Neuronal stem cell (in vitro differentiated cells): ENCODE measurements at regions not wholly inside any gene's neighbourhood (a gene's known extent, or its start where the extent isn't known, plus 50 kb on each side); places are given as distances from the start of the nearest gene placed in this dataset.

ENCODE experiments used
- DNase-seq: peaks from one replicate; pipeline ENCODE4 v3.0.0-alpha.2; 2013; ENCODE audit warnings: low spot score
- H2AFZ ChIP-seq: one replicate; pipeline ENCODE4 v1.6.1; 2013; ENCODE audit warnings: mild to moderate bottlenecking, low read length, inconsistent platforms
- H2AK5ac ChIP-seq: 2 replicates; pipeline ENCODE4 v1.6.1; 2013; ENCODE audit warnings: low read depth, mild to moderate bottlenecking, inconsistent platforms, low read length, moderate library complexity, mixed read lengths
- H2BK120ac ChIP-seq: 2 replicates; pipeline ENCODE4 v1.6.1; 2013; ENCODE audit warnings: low read depth, mild to moderate bottlenecking, inconsistent platforms, low read length, moderate library complexity, mixed read lengths
- H2BK12ac ChIP-seq: one replicate; pipeline ENCODE4 v1.6.1; 2013; ENCODE audit warnings: low read length, inconsistent platforms
- H2BK15ac ChIP-seq: 2 replicates; pipeline ENCODE4 v1.6.1; 2013; ENCODE audit warnings: mild to moderate bottlenecking, low read length, inconsistent platforms, mixed read lengths
- H2BK5ac ChIP-seq: one replicate; pipeline ENCODE4 v1.6.1; 2013; ENCODE audit warnings: inconsistent platforms, mild to moderate bottlenecking, low read length, moderate library complexity
- H3K14ac ChIP-seq: one replicate; pipeline ENCODE4 v1.6.1; 2013; ENCODE audit warnings: low read length, inconsistent platforms
- H3K18ac ChIP-seq: 2 replicates; pipeline ENCODE4 v1.6.1; 2013; ENCODE audit warnings: low read length, inconsistent platforms
- H3K23ac ChIP-seq: 2 replicates; pipeline ENCODE4 v1.6.1; 2013; ENCODE audit warnings: low read depth, mild to moderate bottlenecking, mixed read lengths, low read length, inconsistent platforms; ENCODE audit not compliant: poor library complexity
- H3K27ac ChIP-seq: replicated peaks from 3 replicates; pipeline ENCODE4 v1.5.1; 2013; ENCODE audit warnings: low read length, inconsistent platforms
- H3K27me3 ChIP-seq, 3 experiments: 2 replicates each; pipeline ENCODE4 v1.6.1; 2013; ENCODE audit warnings: low read length in 3 of 3, mild to moderate bottlenecking in 2 of 3, inconsistent platforms in 1 of 3, low read depth in 1 of 3, mixed read lengths in 1 of 3, moderate library complexity in 1 of 3; ENCODE audit not compliant: control insufficient read depth in 3 of 3, insufficient read depth in 3 of 3
- H3K36me3 ChIP-seq, 2 donors: replicated peaks in 1 of 2; 2 replicates each; pipeline ENCODE4 v1.6.1; 2013; ENCODE audit warnings: low read length in 2 of 2; ENCODE audit not compliant: control insufficient read depth in 2 of 2, insufficient read depth in 2 of 2
- H3K4ac ChIP-seq: 2 replicates; pipeline ENCODE4 v1.6.1; 2013; ENCODE audit warnings: inconsistent platforms, mild to moderate bottlenecking, low read length, moderate library complexity
- H3K4me1 ChIP-seq, 2 donors: 1 replicate in 1 of 2; 2 replicates in 1 of 2; pipeline ENCODE4 v1.6.1; 2013; ENCODE audit warnings: low read length in 2 of 2, low read depth in 1 of 2; ENCODE audit not compliant: control insufficient read depth in 2 of 2, insufficient read depth in 1 of 2
- H3K4me2 ChIP-seq: one replicate; pipeline ENCODE4 v1.6.1; 2013; ENCODE audit warnings: mild to moderate bottlenecking, low read length, inconsistent platforms; ENCODE audit not compliant: insufficient read depth, poor library complexity, severe bottlenecking
- H3K4me3 ChIP-seq, 2 donors: 2 replicates each; pipeline ENCODE4 v1.5.1; 2013; ENCODE audit warnings: low read length in 2 of 2, mild to moderate bottlenecking in 2 of 2, inconsistent platforms in 1 of 2, moderate library complexity in 1 of 2
- H3K79me1 ChIP-seq: one replicate; pipeline ENCODE4 v1.6.1; 2013; ENCODE audit warnings: low read depth, mild to moderate bottlenecking, inconsistent platforms, low read length, moderate library complexity
- H3K9ac ChIP-seq: one replicate; pipeline ENCODE4 v1.6.1; 2013; ENCODE audit warnings: mild to moderate bottlenecking, low read depth, low read length, inconsistent platforms; ENCODE audit not compliant: poor library complexity
- H3K9me3 ChIP-seq, 2 donors: replicated peaks in 1 of 2; 2 replicates each; pipeline versions ENCODE3 to v1.6.1; 2013; ENCODE audit warnings: low read length in 2 of 2, mild to moderate bottlenecking in 2 of 2, inconsistent platforms in 1 of 2, low read depth in 1 of 2, mixed read lengths in 1 of 2, moderate library complexity in 1 of 2; ENCODE audit not compliant: control insufficient read depth in 2 of 2, insufficient read depth in 1 of 2
- H4K8ac ChIP-seq: one replicate; pipeline ENCODE4 v1.6.1; 2013; ENCODE audit warnings: low read depth, mild to moderate bottlenecking, inconsistent platforms, low read length, moderate library complexity
- H4K91ac ChIP-seq: one replicate; pipeline ENCODE4 v1.6.1; 2013; ENCODE audit warnings: low read length, low read depth, mild to moderate bottlenecking, inconsistent platforms; ENCODE audit not compliant: poor library complexity
- WGBS, 2 donors: extraction: QIAGEN DNeasy Blood & Tissue Kit; methylation state at CpG; one replicate each; pipeline ENCODE4 v1.1.7; 2013; ENCODE audit warnings: missing lambda C conversion rate in 2 of 2, mixed read lengths in 1 of 2; ENCODE audit not compliant: insufficient read length in 2 of 2, insufficient replicate concordance in 1 of 2; ENCODE audit errors: extremely low coverage in 2 of 2; 5-methylcytosine and 5-hydroxymethylcytosine counted together

DNA sequence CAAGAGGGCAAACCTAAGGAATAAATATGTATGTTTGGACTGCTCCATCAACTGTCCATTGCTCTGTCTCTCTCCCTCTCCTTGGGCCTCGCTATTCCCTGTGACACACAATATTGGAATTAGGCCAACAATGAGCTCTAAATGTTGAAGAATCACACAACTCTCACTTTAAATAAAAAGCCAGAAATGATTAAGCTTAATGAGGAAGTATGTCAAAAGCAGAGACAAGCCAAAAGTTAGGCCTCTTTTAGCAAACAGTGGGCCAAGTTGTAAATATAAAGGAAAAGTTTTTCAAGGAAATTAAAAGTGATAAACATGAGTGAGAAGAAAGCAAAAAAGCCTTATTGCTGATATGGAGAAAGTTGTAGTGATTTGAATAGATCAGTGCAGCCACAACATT, 141.0 kb downstream of the VGLL3 start:
- Histone ChIP-seq H2BK120ac (no peak overlapping the region), H3K14ac (no peak overlapping the region), H3K27ac (no peak overlapping the region), H2AK5ac (no peak overlapping the region), H3K9ac (no peak overlapping the region), H3K23ac (no peak overlapping the region), H3K4me2 (no peak overlapping the region), H3K27me3 (no peaks in the 10 kb centered on the region), H3K9me3 (no peaks in the 10 kb centered on the region), H2BK15ac (no peak overlapping the region), H3K18ac (no peak overlapping the region), H2BK12ac (no peak overlapping the region), H3K4me3 (no peak overlapping the region), H2BK5ac (no peak overlapping the region), H3K79me1 (no peaks in the 10 kb centered on the region), H3K36me3 (no peaks in the 10 kb centered on the region), H4K91ac (no peak overlapping the region), H3K4ac (no peak overlapping the region), H2AFZ (no peak overlapping the region), H3K4me1 (peaks cover 0 to 4% of the 10 kb centered on the region in 2 donors), H4K8ac (no peak overlapping the region)
- WGBS, 2 donors: no CpG with 5 or more reads among the region's 1 CpG
- no peak for DNase-seq

DNA sequence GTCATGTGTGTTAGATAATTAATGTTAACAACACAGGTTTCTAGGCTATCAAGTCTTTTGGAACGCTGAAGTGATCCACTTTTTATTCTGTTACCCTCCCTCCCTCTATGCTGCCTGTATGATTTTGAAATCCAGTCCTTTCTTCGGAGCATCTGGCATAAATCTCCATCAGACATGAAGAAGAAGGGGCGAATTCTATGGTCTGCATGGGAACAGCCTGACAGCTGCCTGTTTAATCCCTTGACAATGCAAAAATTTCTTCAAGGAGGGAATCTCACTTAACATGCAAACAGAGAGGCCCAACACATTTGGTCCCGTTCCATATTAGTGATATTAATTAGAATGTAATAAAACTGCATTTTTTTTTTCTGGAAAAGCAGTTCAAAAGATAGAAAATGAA, 145.2 kb downstream of the VGLL3 start:
- Histone ChIP-seq H2AFZ (peak overlapping the region; percentile 25), H4K91ac (no peak overlapping the region), H3K4ac (no peak overlapping the region), H2BK15ac (no peak overlapping the region), H3K4me3 (no peak overlapping the region), H3K18ac (no peak overlapping the region), H2BK12ac (no peak overlapping the region), H3K79me1 (no peaks in the 10 kb centered on the region), H3K9me3 (no peaks in the 10 kb centered on the region), H2BK120ac (no peak overlapping the region), H3K27ac (no peak overlapping the region), H3K9ac (no peak overlapping the region), H3K36me3 (no peaks in the 10 kb centered on the region), H4K8ac (no peak overlapping the region), H3K4me1 (peaks cover 0 to 4% of the 10 kb centered on the region in 2 donors), H3K14ac (no peak overlapping the region), H2AK5ac (no peak overlapping the region), H2BK5ac (no peak overlapping the region), H3K27me3 (no peaks in the 10 kb centered on the region), H3K4me2 (no peak overlapping the region), H3K23ac (no peak overlapping the region)
- no peak for DNase-seq
- no CpG with 5 or more reads among the region's 4 CpGs for WGBS, 2 donors

DNA sequence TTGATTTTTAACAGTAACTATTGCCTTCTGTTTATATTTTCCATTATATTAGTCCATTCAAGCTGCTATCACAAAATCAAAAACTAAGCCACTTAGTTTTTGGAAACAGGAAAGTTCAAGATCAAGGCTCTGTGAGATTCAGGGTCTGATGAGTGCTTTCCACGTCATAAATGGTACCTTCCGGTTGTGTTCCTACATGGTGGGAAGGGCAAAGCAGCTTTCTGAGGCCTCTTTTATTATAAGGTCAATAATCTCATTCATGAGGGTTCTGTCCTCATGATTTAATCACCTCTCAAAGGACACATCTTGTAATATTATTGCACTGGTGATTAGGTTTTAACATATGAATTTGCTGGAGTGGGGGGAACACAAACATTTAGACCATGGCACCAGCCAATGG, 152.0 kb downstream of the VGLL3 start:
- Histone ChIP-seq H2BK5ac (no peak overlapping the region), H3K4ac (no peak overlapping the region), H4K8ac (no peak overlapping the region), H2AK5ac (no peak overlapping the region), H2AFZ (no peak overlapping the region), H4K91ac (no peak overlapping the region), H3K14ac (no peak overlapping the region), H2BK120ac (no peak overlapping the region), H3K36me3 (no peaks in the 10 kb centered on the region), H3K18ac (no peak overlapping the region), H3K4me3 (no peak overlapping the region), H3K27ac (no peak overlapping the region), H3K9ac (no peak overlapping the region), H2BK12ac (no peak overlapping the region), H2BK15ac (no peak overlapping the region), H3K23ac (no peak overlapping the region), H3K9me3 (no peaks in the 10 kb centered on the region), H3K27me3 (no peaks in the 10 kb centered on the region), H3K4me2 (no peak overlapping the region), H3K4me1 (no peaks in the 10 kb centered on the region), H3K79me1 (no peaks in the 10 kb centered on the region)
- DNase-seq: no peak
- no CpG with 5 or more reads among the region's 2 CpGs for WGBS, 2 donors

DNA sequence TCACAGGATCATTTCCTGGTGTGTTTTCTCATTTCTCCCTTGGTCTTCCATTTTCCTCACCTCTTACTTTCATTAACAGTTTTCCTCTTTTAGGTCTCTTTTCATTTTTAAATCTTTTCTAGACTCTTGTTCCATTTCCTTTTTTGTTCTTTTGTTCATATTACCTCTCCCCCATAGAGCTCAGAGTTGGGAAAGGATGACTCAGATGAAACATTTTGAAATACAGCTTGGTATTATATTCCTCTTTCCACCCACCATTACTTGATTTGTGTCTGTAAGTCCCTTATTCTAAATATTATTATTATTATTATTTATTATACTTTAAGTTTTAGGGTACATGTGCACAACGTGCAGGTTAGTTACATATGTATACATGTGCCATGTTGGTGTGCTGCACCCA, 153.1 kb downstream of the VGLL3 start:
- Histone ChIP-seq H3K4me2 (no peak overlapping the region), H2BK15ac (no peak overlapping the region), H3K4me1 (no peaks in the 10 kb centered on the region), H3K36me3 (no peaks in the 10 kb centered on the region), H3K27ac (no peak overlapping the region), H3K4me3 (no peak overlapping the region), H3K27me3 (no peaks in the 10 kb centered on the region), H3K9ac (no peak overlapping the region), H3K18ac (no peak overlapping the region), H2BK120ac (no peak overlapping the region), H4K91ac (no peak overlapping the region), H3K79me1 (no peaks in the 10 kb centered on the region), H3K4ac (no peak overlapping the region), H2AK5ac (no peak overlapping the region), H3K23ac (no peak overlapping the region), H2BK5ac (no peak overlapping the region), H3K9me3 (no peaks in the 10 kb centered on the region), H3K14ac (no peak overlapping the region), H2BK12ac (no peak overlapping the region), H2AFZ (peak overlapping the region; percentile 35), H4K8ac (no peak overlapping the region)
- WGBS, 2 donors: no CpG with 5 or more reads among the region's 1 CpG
- no peak for DNase-seq
